ENCODE measurements at regions not wholly inside any gene's neighbourhood (a gene's known extent, or its start where the extent isn't known, plus 50 kb on each side); places are given as distances from the start of the nearest gene placed in this dataset.
"Not testable (repeated sequence)": the region's sequence is repeated elsewhere in the genome, so short reads cannot be mapped to it uniquely, and the experiment has no call there.

DNA sequence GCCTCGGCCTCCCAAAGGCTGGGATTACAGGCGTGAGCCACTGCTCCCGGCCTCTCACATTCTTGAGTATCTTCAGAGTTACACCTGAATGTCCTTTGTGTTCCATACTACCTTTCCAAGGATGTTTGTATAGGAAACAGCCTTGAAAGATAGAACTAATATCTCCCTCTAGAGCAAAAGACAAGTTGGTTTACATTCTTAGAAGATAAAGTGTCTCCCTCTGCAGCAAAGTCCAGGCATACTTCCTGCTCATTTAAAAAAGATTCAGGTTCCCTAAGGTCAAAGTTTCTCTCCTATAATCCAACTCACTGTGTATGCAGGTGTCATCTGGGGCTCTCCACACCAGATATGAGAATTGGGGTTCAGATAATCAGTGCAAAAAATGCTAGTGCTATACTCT lies 224.4 kb downstream of the TPBG start:
- FAIRE-seq = no peak

DNA sequence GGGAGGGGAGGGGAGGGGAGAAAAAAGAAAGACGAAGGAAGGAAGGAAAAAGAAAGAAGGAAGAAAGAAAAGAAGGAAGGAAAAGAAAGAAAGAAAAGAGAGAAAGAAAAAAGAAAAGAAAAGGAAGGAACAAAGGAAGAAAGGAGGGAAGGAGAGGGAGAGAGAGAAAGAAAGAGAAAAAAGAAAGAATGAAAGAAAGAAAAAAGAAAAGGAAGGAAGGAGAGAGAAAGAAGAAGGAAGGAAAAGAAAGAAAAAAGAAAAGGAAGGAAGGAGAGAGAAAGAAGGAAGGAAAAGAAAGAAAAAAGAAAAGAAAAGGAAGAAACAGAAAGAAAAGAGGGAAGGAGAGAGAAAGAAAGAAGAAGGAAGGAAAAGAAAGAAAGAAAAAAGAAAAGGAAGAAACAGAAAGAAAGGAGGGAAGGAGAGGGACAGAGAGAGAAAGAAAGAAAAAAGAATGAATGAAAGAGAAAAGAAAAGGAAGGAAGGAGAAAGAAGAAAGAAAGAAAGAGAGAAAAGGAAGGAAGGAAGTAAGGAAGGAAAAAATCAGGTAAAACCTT lies 225.3 kb downstream of the TPBG start:
- no peak for FAIRE-seq

DNA sequence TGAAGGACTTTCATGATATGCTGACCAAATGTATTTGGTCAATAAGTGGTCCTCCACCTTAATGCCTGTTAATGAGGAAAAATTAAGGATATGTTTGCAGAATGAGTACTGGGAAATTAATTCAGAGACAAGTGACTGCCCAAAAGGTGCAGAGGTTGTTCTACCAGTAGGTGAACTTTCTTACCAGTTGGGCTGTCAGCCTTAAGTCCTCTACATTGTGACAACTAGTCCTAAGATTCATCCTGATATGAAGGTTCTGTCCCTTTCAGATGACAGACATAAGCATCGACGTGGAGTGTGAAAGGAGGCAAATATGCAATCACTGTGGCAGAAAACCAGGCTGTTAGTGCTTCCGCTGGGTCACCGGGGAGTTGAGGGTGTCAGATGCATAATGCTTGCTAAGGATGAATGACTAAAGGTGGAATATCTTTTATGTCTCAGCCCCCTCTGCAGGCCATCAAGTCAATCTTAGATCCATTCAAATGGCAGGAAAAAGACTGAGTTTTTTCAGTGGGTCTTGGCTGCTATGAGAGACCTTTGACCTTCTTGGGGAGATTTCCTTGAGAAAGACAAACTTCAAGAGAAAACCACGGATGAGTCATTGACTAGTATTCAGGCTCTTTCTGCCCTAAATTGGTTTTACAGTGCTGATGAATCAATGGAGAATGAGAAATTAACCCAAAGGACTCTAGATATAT lies 226.0 kb downstream of the TPBG start:
- no peak for FAIRE-seq

DNA sequence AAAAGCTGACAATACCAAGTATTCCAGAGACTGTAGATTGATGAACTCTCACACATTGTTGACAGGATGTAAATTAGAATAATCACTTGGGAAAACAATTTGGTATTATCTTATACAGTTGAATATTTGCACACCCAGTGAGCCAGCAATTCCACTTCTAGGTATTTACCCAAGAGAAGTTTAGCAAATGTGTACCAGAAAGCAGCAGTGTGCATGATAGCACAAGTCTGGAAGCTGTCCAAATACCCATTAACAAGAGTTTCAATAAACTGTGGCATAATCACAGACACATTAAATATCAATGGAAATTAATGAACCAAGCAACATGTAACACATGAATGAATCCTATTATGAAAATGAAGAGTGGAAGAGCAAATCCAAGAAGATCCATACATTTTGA lies 233.6 kb downstream of the TPBG start:
- FAIRE-seq = no peak

DNA sequence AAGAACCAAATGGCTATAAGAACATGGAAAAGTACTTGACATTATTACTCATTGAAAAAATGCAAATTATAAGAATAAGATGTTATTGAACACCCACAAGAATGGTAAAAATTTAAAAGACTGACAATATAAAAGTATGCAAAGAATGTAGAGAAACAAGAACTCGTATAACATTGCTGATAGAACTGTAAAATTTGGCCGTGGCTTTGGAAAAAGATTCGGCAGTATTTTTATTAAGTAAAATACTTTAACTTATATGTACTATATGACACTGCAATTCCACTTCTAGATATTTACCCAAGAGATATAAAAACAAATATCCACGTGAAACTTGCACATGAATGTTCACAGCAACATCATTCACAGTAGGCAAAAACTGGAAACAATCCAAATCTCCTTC lies 239.2 kb downstream of the TPBG start:
- no peak for FAIRE-seq

DNA sequence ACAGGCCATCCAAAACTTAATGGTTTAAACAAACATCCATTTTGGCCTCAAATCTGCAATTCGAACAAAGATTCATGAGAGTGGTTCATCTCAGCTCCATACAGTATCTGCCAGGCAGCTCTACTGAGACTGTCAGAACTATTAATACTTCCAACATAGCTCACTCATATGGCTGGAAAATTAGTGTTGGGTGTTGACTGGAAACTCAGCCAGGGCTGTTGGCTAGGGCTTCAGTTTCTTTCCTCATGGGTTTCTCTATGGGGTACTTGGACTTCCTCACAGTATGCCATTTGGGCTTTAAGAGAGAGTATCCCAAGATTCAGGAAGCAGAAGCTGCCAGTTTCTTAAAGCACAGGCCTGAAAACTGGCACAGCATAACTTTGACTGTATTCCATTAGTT lies 240.3 kb downstream of the TPBG start:
- FAIRE-seq = no peak

DNA sequence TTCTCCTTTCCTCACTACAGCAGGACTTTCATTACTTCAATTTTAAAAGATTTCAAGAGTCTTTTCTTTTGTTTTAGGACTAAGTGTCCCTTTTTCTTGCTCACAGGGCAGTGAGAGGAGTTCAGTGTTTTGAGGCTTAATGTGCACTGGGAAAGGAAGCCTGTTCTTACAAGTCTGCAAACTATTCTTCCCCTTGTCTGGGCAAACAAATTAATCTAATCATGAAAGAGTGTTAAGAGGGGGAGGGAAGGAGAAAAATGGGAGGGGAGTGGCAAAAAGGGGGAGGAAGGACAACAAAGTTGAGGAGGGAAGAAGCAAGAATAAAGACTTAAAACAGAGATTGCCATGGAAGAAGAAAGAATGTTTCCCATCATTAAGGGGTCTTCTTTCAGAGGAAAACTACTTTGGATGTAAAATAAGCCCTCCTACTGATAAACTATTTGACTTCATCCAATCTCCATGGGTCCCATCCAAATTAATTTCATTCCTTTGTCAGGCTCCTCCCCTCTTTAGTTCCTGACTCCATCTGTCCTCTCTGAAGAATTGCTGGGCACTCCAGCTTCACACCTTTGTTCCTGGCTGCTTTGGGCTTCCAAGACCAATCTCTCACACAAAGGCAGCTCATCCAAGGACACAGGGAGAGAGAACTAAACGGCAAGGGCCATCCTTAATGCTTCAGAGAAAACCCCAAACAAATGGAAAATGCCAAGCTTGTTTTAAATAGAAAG lies 244.5 kb downstream of the TPBG start:
- FAIRE-seq = no peak

DNA sequence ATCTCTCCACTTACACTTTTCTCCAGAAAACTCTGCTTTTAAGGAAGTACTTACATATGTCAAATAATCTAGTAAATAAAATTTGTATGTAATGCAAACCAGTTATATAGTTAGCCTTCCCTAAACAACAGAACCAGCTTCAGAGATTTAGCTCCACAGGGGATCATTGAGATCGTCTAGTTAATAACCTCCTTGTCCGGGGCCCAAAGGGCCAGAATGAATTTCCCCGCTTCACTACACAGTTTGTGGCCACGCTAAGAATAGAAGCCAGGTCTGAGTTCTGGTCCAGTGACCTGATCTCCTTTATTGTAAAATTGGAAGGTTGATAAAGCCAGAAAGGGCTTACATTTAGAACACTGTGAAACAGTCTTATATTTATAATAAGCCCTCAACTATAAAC lies 245.2 kb downstream of the TPBG start:
- FAIRE-seq = no peak

DNA sequence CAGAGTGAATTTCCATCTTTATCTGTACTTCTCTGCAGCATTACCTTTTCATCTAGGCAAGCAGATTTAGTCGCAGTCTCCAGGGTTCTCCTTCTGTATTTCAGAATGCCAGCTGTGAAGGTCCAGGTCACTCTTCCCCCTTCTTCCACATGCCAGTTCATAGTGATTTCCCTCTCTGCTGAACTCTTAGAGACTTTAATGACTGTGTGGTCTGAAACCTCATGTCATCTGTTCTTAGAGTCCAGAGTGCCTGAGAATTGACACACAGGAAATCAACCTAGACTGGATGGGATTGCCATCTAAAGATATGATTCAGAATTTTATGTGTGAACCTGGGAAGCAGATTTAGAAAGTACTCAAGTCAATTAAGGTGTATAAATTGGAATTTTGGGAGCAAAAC lies 248.1 kb downstream of the TPBG start:
- FAIRE-seq = no peak

DNA sequence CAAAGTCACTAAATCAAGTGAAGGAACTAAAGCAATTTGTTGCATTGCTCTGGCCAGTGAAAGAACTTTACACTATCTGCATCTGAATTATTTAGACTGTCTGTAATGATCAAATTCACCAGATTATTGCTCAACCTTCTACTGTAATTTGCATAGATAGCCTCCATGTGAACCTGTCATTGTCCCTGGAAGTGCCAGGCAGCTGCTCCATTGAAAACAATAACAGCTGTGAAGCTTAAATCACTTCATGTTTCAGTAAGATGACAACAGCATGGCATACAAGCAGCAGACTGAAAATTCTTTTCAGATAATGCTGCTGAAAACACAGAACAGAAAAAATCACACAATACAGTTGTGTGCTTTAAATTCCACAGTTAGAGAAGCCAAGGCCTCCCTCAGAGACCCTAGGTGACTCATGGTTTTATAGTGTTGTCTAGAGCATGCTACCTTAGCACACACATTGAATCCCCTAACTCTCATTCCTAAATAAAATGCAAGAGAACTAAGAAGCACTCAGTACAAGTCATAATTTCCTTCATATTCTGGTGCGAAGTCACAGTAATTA lies 248.9 kb downstream of the TPBG start:
- no peak for FAIRE-seq

DNA sequence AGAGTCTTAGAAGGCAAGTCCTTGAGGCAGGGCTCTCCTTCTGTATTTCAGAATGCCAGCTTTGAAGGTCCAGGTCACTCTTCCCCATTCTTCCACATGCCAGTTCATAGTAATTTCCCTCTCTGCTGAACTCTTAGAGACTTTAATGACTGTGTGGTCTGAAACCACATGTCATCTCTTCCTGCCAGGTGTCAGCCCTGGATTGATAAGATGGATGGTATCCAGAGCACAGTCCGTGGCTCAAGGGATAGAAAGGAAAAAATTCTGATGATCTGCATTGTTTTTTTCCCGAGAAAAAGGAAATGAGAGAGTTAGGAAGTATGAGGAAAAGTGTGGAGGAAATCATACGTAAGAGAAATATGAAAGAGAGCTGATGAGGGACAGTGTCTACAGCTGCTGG lies 250.9 kb downstream of the TPBG start:
- FAIRE-seq = no peak

DNA sequence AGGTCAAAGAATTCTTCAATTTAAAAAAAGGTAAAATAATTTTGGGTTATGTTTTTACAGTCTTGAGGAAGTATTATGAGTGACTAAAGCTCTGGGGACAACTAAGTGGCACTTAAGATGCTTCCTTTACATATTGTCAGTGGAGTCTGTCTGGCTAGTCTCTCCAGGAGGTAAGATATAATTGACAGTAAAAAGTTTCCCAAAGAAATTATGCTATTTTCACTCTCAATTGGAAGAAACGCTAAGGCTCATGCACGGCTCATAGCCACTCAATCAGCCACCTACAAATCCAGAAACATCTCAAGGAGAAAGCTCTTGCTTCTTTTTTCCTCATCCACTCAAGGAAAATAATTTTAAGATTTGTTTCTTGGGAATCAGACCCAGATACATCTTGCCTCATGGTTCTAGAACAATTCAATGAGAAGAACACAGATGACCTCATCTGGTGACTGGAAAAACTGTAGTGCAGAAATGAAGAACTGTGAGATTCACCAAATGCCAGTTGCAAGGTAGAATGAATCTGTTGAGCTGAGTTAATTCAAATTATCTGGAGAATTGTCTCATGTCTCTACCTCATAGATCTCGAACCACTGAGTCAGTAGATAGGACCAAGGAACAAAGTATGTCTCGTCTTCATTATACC lies 252.9 kb downstream of the TPBG start:
- FAIRE-seq = no peak

DNA sequence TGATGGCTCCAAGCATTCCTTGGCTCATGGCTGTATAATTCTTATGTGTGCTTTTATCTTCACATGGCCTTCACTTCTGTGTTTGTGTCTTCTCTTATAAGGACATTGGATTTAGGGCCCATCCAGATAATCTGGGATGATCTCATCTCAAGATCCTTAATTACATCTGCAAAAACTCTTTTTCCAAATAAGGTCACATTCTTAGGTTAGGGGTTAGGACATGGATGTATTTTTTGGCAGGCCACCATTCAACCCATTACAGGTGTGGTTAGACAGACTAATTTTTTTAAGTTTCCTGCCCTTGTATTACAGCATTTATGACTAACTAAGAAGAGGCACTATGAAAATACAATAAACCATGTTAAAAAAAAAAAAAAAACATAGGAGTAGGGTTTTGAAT lies 254.0 kb downstream of the TPBG start:
- FAIRE-seq = no peak

DNA sequence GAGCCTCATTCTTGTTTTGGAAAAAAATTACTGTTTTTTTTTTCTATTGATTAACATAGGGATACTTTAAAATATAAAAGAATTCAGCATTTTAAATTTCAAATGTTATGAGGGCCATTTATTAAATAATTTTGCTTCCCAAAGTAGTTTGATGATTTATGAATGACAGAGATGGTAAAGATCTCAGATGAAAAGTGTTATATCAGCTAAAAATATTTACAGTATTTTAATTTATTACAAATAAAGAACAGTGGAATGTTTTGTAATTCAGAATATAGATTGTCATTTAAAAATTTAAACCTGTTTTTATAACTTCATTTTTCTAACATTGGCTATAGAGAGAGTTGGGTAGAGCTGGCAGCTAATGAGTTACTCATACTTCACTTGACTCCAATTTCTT lies 256.0 kb downstream of the TPBG start:
- FAIRE-seq = no peak

DNA sequence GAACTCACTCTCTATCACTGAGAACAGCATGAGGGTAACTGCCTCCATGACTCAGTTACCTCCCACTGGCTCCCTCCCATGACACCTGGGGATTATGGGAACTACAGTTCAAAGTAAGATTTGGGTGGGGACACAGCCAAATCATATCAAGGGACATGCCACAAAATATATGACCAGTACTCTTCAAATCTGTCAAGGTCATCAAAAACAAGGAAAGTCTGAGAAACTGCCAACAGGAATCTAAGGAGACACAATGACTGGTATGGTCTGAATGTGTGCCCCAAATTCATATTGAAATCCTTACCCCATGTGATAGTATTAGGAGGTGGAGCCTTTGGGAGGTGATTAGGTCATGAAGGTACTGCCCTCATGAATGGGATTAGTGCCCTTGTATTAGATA lies 258.8 kb downstream of the TPBG start:
- FAIRE-seq = no peak

DNA sequence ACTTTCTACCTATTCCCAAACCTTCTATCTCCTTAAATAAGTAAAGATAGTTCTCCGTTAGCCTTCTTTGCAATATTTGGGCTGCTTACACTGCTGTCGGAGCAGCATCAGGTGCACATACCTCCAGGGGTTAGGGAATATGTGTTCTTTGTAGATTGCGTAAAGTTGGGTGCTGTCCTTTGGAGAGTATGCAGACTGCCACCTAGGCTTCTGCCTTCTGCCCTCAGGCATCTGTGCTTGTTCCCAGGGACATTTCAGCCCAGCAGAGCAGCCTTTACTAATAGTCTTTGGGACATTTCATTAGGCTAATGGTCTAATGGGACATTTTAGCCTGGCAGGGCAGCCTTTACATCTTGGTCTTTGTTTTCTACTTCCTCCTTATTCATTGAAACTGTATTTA lies 260.6 kb downstream of the TPBG start:
- FAIRE-seq = no peak

DNA sequence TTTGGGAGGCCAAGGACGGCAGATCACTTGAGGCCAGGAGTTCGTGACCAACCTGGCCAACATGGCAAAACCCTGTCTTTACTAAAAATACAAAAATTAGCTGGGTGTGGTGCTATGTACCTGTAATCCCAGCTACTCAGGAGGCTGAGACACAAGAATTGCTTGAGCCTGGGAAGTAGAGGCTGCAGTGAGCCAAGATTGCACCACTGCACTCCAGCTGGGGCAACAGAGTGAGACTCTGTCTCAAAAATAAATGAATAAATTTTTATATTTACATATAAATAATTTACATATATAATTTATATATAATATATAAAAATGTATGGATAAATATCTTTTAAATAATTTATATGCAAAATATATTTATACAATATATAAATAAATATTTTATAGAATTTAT lies 263.3 kb downstream of the TPBG start:
- not testable (repeated sequence) for FAIRE-seq

DNA sequence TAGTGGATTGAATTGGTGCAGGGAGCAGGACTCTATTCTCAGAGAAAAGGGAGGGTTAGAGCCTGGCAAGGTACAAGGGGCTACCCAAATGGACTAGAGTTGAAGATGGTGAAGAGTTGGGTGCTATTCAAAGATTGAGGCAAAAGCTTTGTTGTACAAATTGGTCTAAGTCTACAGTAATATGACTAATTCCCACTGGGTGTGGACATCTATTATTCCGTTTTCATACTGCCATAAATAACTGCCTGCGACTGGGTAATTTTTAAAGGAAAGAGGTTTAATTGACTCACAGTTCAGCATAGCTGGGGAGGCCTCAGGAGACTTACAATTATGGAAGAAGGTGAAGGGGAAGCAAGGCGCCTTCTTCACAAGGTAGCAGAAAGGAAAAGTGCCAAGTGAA lies 266.3 kb downstream of the TPBG start:
- FAIRE-seq = no peak

DNA sequence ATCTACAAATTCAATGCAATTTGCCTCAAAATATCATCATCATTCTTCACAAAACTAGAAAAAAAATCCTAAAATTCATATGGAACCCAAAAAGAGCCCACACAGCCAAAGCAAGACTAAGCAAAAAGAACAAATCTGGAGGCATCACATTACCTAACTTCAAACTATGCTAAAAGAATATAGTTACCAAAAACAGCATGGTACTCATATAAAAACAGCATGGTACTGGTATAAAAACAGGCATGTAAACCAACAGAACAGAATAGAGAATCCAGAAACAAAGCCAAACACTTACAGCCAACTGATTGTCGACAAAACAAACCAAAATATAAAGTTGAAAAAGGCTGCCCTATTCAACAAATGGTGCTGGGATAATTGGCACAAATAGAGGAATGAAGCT lies 278.1 kb downstream of the TPBG start:
- FAIRE-seq = no peak

DNA sequence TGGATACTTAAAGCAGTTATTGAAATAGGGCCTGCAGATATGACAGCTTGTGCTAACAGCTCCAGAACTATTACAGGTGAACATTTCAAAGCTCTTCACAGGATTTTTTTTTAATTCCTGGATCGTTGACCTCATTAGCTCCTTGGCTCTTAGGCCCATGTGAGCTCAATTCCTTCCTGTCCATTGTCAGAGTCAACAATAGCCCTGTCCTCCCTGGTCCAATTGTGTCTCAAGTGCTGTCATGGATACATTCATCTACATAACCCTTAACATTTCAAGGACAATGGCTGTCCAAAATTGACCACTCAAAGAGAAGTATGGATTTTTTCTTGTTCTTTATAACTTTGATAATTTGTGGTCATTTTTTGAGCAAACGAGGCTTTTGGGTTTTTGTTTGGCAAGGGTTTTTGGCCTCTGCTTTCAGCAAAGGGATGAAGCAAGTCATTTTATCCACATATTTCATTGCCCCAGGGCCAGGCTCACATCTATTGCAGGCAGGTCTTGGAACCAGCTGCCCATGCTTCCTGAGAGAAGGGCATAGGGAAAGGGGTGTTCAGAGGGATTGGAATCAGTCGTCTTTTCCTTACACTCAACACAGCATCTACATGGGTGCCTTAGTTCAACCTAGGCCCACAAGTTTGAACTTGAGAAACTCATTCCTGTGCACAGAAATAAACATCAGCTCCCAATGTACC lies 282.1 kb downstream of the TPBG start:
- FAIRE-seq = no peak

DNA sequence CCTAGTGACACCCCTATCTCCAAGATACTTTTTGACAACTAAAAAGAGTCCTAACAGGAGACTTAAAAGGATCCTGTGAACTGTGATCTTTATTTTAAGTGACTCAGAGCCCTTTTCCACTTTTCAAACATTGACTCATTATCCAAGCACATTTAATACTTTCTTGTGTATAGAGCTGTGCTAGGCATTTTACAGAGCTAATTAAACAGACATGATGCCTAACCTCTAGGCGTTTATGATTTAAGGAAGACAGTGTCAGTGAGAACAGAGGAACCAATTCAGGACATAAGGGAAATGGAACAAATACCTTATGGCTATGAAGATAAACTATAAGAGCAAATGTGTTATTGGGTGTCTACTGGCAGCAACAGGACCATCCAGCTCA lies 282.6 kb downstream of the TPBG start:
- FAIRE-seq = no peak

DNA sequence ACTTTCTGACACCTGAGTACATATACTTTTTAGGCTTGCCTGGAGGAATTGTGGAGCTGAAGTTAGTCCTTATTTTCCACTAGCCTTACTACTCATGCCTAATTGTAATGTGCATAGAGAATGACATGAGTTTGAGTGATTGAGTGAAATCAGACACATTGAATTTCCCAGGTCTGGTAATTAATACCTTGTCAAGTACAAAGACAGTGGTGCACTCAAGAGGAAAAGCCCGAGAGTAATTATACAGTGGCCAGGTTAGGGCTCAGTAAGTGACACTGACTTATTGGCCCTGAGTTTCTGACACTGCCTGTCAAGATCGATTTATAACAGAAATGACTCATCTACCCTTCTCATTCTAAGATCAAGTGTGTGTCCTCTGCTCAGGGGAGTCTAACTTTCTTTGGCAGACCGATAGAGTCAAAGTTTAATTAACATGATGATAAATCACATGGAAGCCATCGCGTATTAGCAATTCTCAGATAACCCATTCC lies 288.3 kb downstream of the TPBG start:
- no peak for FAIRE-seq

DNA sequence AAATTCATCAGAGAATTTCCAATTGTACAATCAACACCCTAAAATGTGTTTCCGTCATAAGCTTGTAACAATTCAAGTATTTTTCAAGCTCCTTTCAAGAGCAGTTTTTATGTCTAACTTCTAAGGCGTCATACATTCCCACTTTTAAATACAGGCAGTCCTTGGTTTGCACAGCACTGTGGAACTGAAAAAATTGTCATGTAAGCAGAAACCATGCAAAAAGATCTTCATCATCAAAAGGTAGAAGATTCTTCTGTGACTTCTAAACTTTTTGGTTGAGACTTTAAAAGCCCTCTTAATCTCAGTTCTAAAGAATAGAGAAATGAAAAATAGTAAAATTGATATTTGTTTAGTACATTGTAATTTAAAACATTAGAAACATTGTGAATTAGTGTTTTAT lies 315.6 kb downstream of the TPBG start:
- FAIRE-seq = no peak
